NCI-H2081 treated with DMSO at 0.1 percent for 48 hours (cell line): ENCODE measurements at regions not wholly inside any gene's neighbourhood (a gene's known extent, or its start where the extent isn't known, plus 50 kb on each side); places are given as distances from the start of the nearest gene placed in this dataset.
"Not testable (repeated sequence)": the region's sequence is repeated elsewhere in the genome, so short reads cannot be mapped to it uniquely, and the experiment has no call there.

Experiments
- DNase-seq: peaks from one replicate; lab custom pipeline; 2025; lab: John Stamatoyannopoulos, UW

DNA sequence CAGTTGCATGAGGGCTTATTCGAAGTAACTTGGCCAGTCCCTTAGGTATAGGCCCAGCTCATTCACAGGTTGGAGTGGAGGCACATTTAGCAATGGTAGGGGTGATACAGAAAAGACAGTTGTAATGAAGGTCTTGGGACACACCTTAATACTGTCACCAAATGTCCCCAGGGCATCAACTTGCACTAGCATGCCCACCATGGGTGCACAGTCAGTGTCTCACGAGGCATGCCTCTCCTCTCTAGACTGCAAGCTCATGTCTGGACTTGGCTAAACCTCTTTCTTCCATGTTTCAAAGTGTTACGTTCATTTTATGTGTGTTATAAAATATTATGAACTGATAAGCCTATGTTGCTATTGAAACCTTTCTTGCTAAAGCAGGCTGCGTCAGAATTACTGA is 124.0 kb upstream of the ECI2 start:
- no peak for DNase-seq

- no peak for DNase-seq
Measured at GRCh38 chr6:4258733-4259132, 123.4 kb upstream of the ECI2 start.

DNA sequence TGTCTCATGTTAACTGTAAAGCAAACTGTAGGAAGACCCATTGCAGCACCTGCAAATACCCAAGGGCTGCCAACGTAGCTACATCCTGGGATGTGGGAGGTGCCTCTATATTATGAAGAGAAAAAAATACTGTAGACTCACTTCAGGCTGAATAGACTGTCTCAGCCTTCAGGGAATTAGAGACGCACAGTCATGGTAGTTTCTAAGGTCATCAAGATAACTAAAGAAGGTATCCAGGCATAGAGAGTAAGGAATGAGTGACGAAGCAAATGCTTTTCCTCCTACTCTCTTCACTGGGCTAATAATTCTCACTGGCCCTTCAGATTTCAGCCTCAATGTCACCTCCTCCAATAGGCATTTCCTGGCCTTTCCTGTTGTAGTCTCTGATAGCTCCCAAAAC is 121.6 kb upstream of the ECI2 start:
- no peak for DNase-seq

- no peak for DNase-seq
Measured at GRCh38 chr6:4253604-4254231, 118.3 kb upstream of the ECI2 start.

DNA sequence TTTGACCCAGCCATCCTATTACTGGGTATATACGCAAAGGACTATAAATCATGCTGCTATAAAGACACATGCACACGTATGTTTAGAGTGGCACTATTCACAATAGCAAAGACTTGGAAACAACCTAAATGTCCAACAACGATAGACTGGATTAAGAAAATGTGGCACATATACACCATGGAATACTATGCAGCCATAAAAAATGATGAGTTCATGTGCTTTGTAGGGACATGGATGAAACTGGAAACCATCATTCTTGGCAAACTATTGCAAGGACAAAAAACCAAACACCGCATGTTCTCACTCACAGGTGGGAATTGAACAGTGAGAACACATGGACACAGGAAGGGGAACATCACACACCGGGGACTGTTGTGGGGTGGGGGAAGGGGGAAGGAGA is 117.1 kb upstream of the ECI2 start:
- DNase-seq = not testable (repeated sequence)

DNA sequence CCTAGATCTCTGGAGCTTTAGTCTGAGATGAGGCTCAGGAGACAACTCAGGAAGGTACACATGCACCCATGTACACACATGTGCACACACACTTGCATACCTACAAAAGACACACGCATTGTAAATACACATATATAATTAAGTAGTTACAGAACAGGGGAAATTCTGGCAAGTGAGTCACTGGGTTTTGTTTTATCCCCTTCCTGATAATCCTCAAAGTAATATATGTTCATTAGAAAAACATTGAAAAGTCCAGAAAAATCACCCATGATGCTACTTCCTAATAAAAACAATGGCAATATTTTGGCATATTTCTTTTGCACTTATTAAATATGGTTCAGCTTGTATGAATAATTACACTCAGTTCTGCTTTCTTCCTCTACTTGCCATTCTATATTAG is 115.3 kb upstream of the ECI2 start:
- DNase-seq = no peak

DNA sequence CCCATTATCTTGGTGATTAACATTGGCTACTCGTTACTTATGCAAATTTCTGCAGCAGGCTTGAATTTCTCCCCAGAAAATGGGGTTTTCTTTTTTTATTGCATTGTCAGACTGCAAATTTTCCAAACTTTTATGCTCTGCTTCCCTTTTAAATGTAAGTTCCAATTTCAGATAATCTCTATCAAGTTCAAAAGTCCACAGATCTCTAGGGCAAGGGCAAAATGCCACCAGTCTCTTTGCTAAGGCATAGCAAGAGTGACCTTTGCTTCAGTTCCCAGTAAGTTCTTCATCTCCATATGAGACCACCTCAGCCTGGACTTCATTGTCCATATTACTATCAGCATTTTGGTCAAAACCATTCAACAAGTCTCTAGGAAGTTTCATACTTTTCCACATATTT is 108.5 kb upstream of the ECI2 start:
- not testable (repeated sequence) for DNase-seq

DNA sequence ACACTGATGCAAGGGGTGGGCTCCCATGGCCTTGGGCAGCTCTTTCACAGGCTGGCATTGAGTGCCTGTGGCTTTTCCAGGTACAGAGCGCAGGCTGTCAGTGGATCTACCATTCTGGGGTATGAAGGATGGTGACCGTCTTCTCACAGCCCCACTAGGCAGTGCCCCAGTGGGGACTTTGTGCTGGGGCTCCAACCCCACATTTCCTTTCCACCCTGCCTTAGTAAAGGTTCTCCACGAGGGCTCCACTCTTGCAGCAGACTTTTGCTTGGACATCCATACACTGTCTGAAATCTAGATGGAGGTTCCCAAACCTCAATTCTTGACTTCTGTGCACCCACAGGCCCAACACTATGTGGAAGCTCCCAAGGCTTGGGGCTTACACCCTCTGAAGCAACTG is 107.9 kb upstream of the ECI2 start:
- no peak for DNase-seq

- no peak for DNase-seq
Measured at GRCh38 chr6:4242601-4243000, 107.2 kb upstream of the ECI2 start.

GRCh38 chr6:4240148-4240547 is 104.8 kb upstream of the ECI2 start:
- DNase-seq = no peak

DNA sequence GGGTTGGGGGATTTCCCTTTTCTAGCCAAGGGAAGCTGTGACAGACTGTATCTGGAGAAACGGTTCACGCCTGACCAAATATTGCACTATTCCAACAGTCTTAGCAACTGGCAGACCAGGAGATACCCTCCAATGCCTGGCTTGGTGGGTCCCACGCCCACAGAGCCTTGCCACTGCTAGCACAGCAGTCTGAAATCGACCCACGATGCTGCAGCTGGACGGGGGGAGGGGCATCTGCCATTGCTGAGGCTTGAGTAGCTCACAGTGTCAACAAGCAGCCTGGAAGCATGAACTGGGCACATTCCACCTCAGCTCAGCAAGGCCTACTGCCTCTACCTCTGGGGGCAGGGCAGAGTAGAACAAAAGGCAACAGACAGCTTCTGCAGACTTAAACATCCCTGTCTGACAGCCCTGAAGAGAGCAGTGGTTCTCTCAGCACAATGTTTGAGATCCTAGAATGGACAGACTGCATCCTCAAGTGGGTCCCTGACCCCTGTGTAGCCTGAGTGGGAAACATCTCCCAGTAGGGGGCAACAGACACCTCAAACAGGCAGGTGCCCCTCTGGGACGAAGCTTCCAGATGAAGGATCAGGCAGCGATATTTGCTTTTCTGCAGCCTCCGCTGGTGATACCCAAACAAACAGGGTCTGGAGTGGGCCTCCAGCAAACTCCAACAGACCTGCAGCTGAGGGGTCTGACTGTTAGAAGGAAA is 89.9 kb upstream of the ECI2 start:
- DNase-seq = no peak

- no peak for DNase-seq
Measured at GRCh38 chr6:4224067-4224978, 88.9 kb upstream of the ECI2 start.

DNA sequence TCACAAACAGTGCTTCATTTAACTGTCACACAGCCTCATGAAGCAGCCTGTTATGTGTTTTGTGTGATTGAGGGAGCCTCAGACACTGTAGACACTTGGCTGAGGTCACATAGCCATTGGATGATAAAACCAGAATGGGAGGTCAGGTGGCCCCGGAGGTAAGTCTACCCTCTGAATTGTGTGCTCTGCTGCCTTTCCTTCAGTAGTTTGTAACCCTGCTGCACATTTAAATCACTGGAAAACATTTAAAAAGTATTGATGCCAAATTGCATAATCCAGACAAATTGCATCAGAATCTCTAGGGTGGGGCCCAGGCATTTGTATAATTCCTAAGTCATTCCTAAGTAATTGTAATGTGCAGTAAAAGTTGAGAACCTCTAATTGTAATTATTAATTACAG is 85.2 kb upstream of the ECI2 start:
- DNase-seq = no peak

- not testable (repeated sequence) for DNase-seq
Measured at GRCh38 chr6:4218619-4219317, 83.4 kb upstream of the ECI2 start.

DNA sequence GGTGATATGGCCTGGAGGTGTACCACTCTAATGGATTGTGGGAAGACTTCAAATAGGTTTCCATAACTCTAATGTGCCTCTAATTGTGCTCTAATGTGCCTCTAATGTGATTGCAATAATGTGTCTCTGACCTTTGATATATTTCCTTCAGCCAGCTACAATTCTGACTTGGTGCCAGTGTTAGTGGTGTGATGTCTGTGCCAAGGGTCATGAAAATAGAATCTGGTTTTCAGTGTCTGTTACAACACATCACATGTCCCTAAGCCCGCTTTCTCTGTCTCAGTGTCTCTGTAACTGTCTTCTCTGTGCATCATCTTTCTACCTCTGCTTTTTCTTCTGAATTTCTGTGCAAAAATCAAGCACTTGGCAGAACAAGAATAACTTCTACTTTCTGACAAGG is 77.2 kb upstream of the ECI2 start:
- DNase-seq = no peak

DNA sequence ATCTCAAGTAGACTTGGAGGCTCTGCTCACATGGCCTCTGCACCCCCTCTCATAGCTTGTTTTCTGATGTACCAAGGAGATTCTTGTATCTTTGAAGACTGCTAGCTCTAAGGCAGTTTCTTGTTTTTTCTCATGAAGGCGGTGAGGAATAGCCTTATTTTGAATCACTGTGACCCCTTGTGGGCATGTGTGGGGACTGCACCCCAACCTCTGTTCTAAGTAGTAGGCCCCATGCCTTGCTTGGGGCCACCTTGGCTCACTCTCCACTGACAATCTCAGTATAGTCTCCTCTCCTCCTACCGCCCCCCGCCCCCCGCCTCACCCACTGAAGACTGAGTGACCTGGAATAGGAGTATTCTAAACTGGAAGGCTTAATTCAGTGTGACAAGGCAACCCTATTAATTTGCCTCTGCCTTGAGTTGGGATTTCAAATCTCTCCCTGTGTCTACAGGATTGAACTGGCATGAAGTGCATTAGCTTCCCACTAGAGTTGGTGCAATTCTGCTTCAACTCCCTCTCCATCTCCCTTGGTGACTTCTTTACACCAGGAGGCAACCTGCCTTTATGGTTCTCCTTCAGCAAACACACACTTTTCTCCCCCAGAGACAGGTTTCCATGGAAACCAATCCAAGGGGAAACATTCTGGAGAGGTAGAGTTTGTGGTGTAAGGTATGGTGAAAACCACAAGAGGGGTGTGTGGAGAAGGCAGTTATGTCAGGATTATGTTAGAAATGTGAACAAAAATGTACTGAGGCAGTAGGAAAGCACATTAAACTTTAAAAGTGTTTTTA is 75.4 kb upstream of the ECI2 start:
- no peak for DNase-seq

- DNase-seq = no peak
Measured at GRCh38 chr6:4209196-4209595, 73.8 kb upstream of the ECI2 start.

- DNase-seq = no peak
Measured at GRCh38 chr6:4208158-4208557, 72.8 kb upstream of the ECI2 start.

DNA sequence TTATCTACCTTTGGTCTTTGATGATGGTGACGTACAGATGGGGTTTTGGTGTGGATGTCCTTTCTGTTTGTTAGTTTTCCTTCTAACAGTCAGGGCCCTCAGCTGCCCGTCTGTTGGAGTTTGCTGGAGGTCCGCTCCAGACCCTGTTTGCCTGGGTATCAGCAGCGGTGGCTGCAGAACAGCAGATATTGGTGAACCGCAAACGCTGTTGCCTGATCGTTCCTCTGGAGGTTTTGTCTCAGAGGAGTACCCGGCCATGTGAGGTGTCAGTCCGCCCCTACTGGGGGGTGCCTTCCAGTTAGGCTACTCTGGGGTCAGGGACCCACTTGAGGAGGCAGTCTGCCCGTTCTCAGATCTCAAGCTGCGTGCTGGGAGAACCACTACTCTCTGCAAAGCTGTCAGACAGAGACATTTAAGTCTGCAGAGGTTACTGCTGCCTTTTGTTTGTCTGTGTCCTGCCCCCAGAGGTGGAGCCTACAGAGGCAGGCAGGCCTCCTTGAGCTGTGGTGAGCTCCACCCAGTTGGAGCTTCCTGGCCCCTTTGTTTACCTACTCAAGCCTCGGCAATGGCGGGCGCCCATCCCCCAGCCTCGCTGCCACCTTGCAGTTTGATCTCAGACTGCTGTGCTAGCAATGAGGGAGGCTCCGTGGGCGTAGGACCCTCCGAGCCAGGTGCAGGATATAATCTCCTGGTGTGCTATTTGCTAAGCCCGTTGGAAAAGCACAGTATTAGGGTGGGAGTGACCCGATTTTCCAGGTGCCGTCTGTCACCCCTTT is 68.5 kb upstream of the ECI2 start:
- not testable (repeated sequence) for DNase-seq

- DNase-seq = no peak
Measured at GRCh38 chr6:4192627-4193026, 57.3 kb upstream of the ECI2 start.

- no peak for DNase-seq
Measured at GRCh38 chr6:4192173-4192572, 56.8 kb upstream of the ECI2 start.
